ENCODE measurements at regions not wholly inside any gene's neighbourhood (a gene's known extent, or its start where the extent isn't known, plus 50 kb on each side); places are given as distances from the start of the nearest gene placed in this dataset.

DNA sequence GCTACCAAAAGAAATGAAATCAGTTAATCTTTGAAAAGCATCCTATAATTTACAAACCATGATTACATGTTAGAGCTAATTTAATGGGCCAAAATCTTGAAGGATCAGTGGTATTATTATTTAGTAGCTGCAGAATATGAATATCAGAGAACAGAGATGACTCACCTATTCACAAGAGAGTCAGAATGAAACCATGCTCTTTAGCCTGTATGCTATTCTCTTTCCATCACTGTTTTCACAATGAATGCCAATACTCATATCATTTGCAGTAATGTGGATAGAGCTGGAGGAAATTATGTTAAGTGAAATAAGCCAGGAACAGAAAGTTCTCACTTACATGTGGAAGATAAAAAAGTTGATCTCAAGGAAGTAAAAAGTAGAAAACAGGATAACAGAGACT is 414.1 kb downstream of the CENPC start:
- TF ChIP-seq, protein P1, sequence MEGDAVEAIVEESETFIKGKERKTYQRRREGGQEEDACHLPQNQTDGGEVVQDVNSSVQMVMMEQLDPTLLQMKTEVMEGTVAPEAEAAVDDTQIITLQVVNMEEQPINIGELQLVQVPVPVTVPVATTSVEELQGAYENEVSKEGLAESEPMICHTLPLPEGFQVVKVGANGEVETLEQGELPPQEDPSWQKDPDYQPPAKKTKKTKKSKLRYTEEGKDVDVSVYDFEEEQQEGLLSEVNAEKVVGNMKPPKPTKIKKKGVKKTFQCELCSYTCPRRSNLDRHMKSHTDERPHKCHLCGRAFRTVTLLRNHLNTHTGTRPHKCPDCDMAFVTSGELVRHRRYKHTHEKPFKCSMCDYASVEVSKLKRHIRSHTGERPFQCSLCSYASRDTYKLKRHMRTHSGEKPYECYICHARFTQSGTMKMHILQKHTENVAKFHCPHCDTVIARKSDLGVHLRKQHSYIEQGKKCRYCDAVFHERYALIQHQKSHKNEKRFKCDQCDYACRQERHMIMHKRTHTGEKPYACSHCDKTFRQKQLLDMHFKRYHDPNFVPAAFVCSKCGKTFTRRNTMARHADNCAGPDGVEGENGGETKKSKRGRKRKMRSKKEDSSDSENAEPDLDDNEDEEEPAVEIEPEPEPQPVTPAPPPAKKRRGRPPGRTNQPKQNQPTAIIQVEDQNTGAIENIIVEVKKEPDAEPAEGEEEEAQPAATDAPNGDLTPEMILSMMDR (IDR thresholded peaks at IDR 0.05; ENCODE audit: insufficient read depth, low read depth, low read length) = no peak
- no peak for TF ChIP-seq EZH2 (IDR thresholded peaks at IDR 0.05; ENCODE audit: insufficient read depth, low read length)

Measured in astrocyte (in vitro differentiated cells and primary cell).